ENCODE measurements at regions not wholly inside any gene's neighbourhood (a gene's known extent, or its start where the extent isn't known, plus 50 kb on each side); places are given as distances from the start of the nearest gene placed in this dataset.

- no peaks in the 10 kb centered on the region for H3K9me3 ChIP-seq (replicated peaks in 1 of 2; ENCODE audit: control insufficient read depth in 2 of 2, insufficient read depth in 1 of 2, low read depth in 1 of 2, low read length in 2 of 2)
- no peak overlapping the region for H3K14ac ChIP-seq (ENCODE audit: low read length)
- H2BK120ac ChIP-seq (ENCODE audit: low read depth, low read length): no peak overlapping the region
- H2AK5ac ChIP-seq (ENCODE audit: low read depth, low read length): no peak overlapping the region
- no peak overlapping the region for H2BK12ac ChIP-seq (ENCODE audit: low read length)
- H3K27ac ChIP-seq (replicated peaks; ENCODE audit: low read length): no peak overlapping the region
- H3K27me3 ChIP-seq (ENCODE audit: control insufficient read depth in 3 of 3, insufficient read depth in 3 of 3, low read depth in 1 of 3, low read length in 3 of 3): no peaks in the 10 kb centered on the region
- DNase-seq (ENCODE audit: low spot score): no peak
- no peak overlapping the region for H3K18ac ChIP-seq (ENCODE audit: low read length)
- H3K9ac ChIP-seq (ENCODE audit: low read depth, low read length, poor library complexity): no peak overlapping the region
- H3K79me1 ChIP-seq (ENCODE audit: low read depth, low read length): no peaks in the 10 kb centered on the region
- no peak overlapping the region for H3K4me2 ChIP-seq (ENCODE audit: insufficient read depth, low read length, poor library complexity, severe bottlenecking)
- no peak overlapping the region for H2BK5ac ChIP-seq (ENCODE audit: low read length)
- no peak overlapping the region for H2BK15ac ChIP-seq (ENCODE audit: low read length)
- peaks cover 3 to 10% of the 10 kb centered on the region in 2 donors for H3K4me1 ChIP-seq (ENCODE audit: control insufficient read depth in 2 of 2, insufficient read depth in 1 of 2, low read depth in 1 of 2, low read length in 2 of 2)
- H3K23ac ChIP-seq (ENCODE audit: low read depth, low read length, poor library complexity): no peak overlapping the region
- no peaks in the 10 kb centered on the region for H3K36me3 ChIP-seq (replicated peaks in 1 of 2; ENCODE audit: control insufficient read depth in 2 of 2, insufficient read depth in 2 of 2, low read length in 2 of 2)
- H3K4me3 ChIP-seq (ENCODE audit: low read length in 2 of 2): no peak overlapping the region
- no peak overlapping the region for H4K91ac ChIP-seq (ENCODE audit: low read depth, low read length, poor library complexity)
- H3K4ac ChIP-seq (ENCODE audit: low read length): no peak overlapping the region
- no peak overlapping the region for H2AFZ ChIP-seq (ENCODE audit: low read length)
- H4K8ac ChIP-seq (ENCODE audit: low read depth, low read length): no peak overlapping the region
Observed at GRCh38 chr16:64751906-64752305, 370.0 kb downstream of the CDH11 start.

GRCh38 chr16:64749346-64749745 is 372.5 kb downstream of the CDH11 start:
- Histone ChIP-seq H2AFZ (ENCODE audit: low read length) (no peak overlapping the region), H3K4me1 (ENCODE audit: control insufficient read depth in 2 of 2, insufficient read depth in 1 of 2, low read depth in 1 of 2, low read length in 2 of 2) (peaks cover 3 to 10% of the 10 kb centered on the region in 2 donors), H3K79me1 (ENCODE audit: low read depth, low read length) (no peaks in the 10 kb centered on the region), H3K27me3 (ENCODE audit: control insufficient read depth in 3 of 3, insufficient read depth in 3 of 3, low read depth in 1 of 3, low read length in 3 of 3) (no peaks in the 10 kb centered on the region), H3K4me3 (ENCODE audit: low read length in 2 of 2) (no peak overlapping the region), H4K8ac (ENCODE audit: low read depth, low read length) (no peak overlapping the region), H2BK120ac (ENCODE audit: low read depth, low read length) (no peak overlapping the region), H2AK5ac (ENCODE audit: low read depth, low read length) (no peak overlapping the region), H3K14ac (ENCODE audit: low read length) (no peak overlapping the region), H4K91ac (ENCODE audit: low read depth, low read length, poor library complexity) (no peak overlapping the region), H2BK5ac (ENCODE audit: low read length) (no peak overlapping the region), H2BK15ac (ENCODE audit: low read length) (no peak overlapping the region), H3K27ac (replicated peaks; ENCODE audit: low read length) (no peak overlapping the region), H3K4ac (ENCODE audit: low read length) (no peak overlapping the region), H2BK12ac (ENCODE audit: low read length) (no peak overlapping the region), H3K9me3 (replicated peaks in 1 of 2; ENCODE audit: control insufficient read depth in 2 of 2, insufficient read depth in 1 of 2, low read depth in 1 of 2, low read length in 2 of 2) (no peaks in the 10 kb centered on the region), H3K36me3 (replicated peaks in 1 of 2; ENCODE audit: control insufficient read depth in 2 of 2, insufficient read depth in 2 of 2, low read length in 2 of 2) (no peaks in the 10 kb centered on the region), H3K23ac (ENCODE audit: low read depth, low read length, poor library complexity) (no peak overlapping the region), H3K18ac (ENCODE audit: low read length) (no peak overlapping the region), H3K4me2 (ENCODE audit: insufficient read depth, low read length, poor library complexity, severe bottlenecking) (no peak overlapping the region), H3K9ac (ENCODE audit: low read depth, low read length, poor library complexity) (no peak overlapping the region)
- no peak for DNase-seq (ENCODE audit: low spot score)

GRCh38 chr16:64745258-64745930 is 376.5 kb downstream of the CDH11 start:
- Histone ChIP-seq H3K9me3 (replicated peaks in 1 of 2; ENCODE audit: control insufficient read depth in 2 of 2, insufficient read depth in 1 of 2, low read depth in 1 of 2, low read length in 2 of 2) (no peaks in the 10 kb centered on the region), H3K9ac (ENCODE audit: low read depth, low read length, poor library complexity) (no peak overlapping the region), H2BK5ac (ENCODE audit: low read length) (no peak overlapping the region), H3K18ac (ENCODE audit: low read length) (no peak overlapping the region), H2BK15ac (ENCODE audit: low read length) (no peak overlapping the region), H3K4ac (ENCODE audit: low read length) (no peak overlapping the region), H4K8ac (ENCODE audit: low read depth, low read length) (no peak overlapping the region), H3K27ac (replicated peaks; ENCODE audit: low read length) (no peak overlapping the region), H3K14ac (ENCODE audit: low read length) (no peak overlapping the region), H2AK5ac (ENCODE audit: low read depth, low read length) (no peak overlapping the region), H3K79me1 (ENCODE audit: low read depth, low read length) (no peaks in the 10 kb centered on the region), H2BK120ac (ENCODE audit: low read depth, low read length) (no peak overlapping the region), H2AFZ (ENCODE audit: low read length) (no peak overlapping the region), H4K91ac (ENCODE audit: low read depth, low read length, poor library complexity) (no peak overlapping the region), H3K4me2 (ENCODE audit: insufficient read depth, low read length, poor library complexity, severe bottlenecking) (no peak overlapping the region), H3K4me1 (ENCODE audit: control insufficient read depth in 2 of 2, insufficient read depth in 1 of 2, low read depth in 1 of 2, low read length in 2 of 2) (no peaks in the 10 kb centered on the region), H3K27me3 (ENCODE audit: control insufficient read depth in 3 of 3, insufficient read depth in 3 of 3, low read depth in 1 of 3, low read length in 3 of 3) (no peaks in the 10 kb centered on the region), H3K36me3 (replicated peaks in 1 of 2; ENCODE audit: control insufficient read depth in 2 of 2, insufficient read depth in 2 of 2, low read length in 2 of 2) (no peaks in the 10 kb centered on the region), H3K23ac (ENCODE audit: low read depth, low read length, poor library complexity) (no peak overlapping the region), H3K4me3 (ENCODE audit: low read length in 2 of 2) (no peak overlapping the region), H2BK12ac (ENCODE audit: low read length) (no peak overlapping the region)
- no CpG with 5 or more reads among the region's 4 CpGs for WGBS, 2 donors (ENCODE audit: extremely low coverage in 2 of 2, insufficient read length in 2 of 2, insufficient replicate concordance in 1 of 2)
- DNase-seq (ENCODE audit: low spot score): no peak

- Histone ChIP-seq H2BK15ac (ENCODE audit: low read length) (no peak overlapping the region), H4K8ac (ENCODE audit: low read depth, low read length) (no peak overlapping the region), H3K23ac (ENCODE audit: low read depth, low read length, poor library complexity) (no peak overlapping the region), H3K14ac (ENCODE audit: low read length) (no peak overlapping the region), H2AFZ (ENCODE audit: low read length) (no peak overlapping the region), H3K4ac (ENCODE audit: low read length) (no peak overlapping the region), H3K4me3 (ENCODE audit: low read length in 2 of 2) (no peak overlapping the region), H3K18ac (ENCODE audit: low read length) (no peak overlapping the region), H3K36me3 (replicated peaks in 1 of 2; ENCODE audit: control insufficient read depth in 2 of 2, insufficient read depth in 2 of 2, low read length in 2 of 2) (no peaks in the 10 kb centered on the region), H3K9ac (ENCODE audit: low read depth, low read length, poor library complexity) (no peak overlapping the region), H2BK120ac (ENCODE audit: low read depth, low read length) (no peak overlapping the region), H4K91ac (ENCODE audit: low read depth, low read length, poor library complexity) (no peak overlapping the region), H3K79me1 (ENCODE audit: low read depth, low read length) (no peaks in the 10 kb centered on the region), H3K27ac (replicated peaks; ENCODE audit: low read length) (no peak overlapping the region), H3K27me3 (ENCODE audit: control insufficient read depth in 3 of 3, insufficient read depth in 3 of 3, low read depth in 1 of 3, low read length in 3 of 3) (no peaks in the 10 kb centered on the region), H2BK12ac (ENCODE audit: low read length) (no peak overlapping the region), H2AK5ac (ENCODE audit: low read depth, low read length) (no peak overlapping the region), H3K9me3 (replicated peaks in 1 of 2; ENCODE audit: control insufficient read depth in 2 of 2, insufficient read depth in 1 of 2, low read depth in 1 of 2, low read length in 2 of 2) (peaks cover 0 to 2% of the 10 kb centered on the region in 2 donors), H3K4me1 (ENCODE audit: control insufficient read depth in 2 of 2, insufficient read depth in 1 of 2, low read depth in 1 of 2, low read length in 2 of 2) (no peaks in the 10 kb centered on the region), H2BK5ac (ENCODE audit: low read length) (no peak overlapping the region), H3K4me2 (ENCODE audit: insufficient read depth, low read length, poor library complexity, severe bottlenecking) (no peak overlapping the region)
- no peak for DNase-seq (ENCODE audit: low spot score)
- no CpG with 5 or more reads among the region's 3 CpGs for WGBS, 2 donors (ENCODE audit: extremely low coverage in 2 of 2, insufficient read length in 2 of 2, insufficient replicate concordance in 1 of 2)
Observed at GRCh38 chr16:64742455-64743223, 379.2 kb downstream of the CDH11 start.
